PC-3 (cell line): ENCODE measurements at regions not wholly inside any gene's neighbourhood (a gene's known extent, or its start where the extent isn't known, plus 50 kb on each side); places are given as distances from the start of the nearest gene placed in this dataset.

Source experiments
- CTCF ChIP-seq: fragments of 300-600 bp; sonication (generic); conservative IDR thresholded peaks from 2 replicates; pipeline ENCODE4 v1.5.1; 2017; ENCODE audit warnings: antibody characterized with exemption, low read depth, mild to moderate bottlenecking, low read length
- EZH2 ChIP-seq: fragments of 300-600 bp; sonication (generic); IDR thresholded peaks from one replicate; pipeline ENCODE4 v1.6.1; 2017; ENCODE audit warnings: antibody characterized with exemption, mild to moderate bottlenecking, low read length; ENCODE audit not compliant: unreplicated experiment
- EZH2phosphoT487 ChIP-seq: fragments of 300-600 bp; sonication (generic); IDR thresholded peaks from 2 replicates; pipeline ENCODE4 v1.6.1; 2018; ENCODE audit warnings: mild to moderate bottlenecking, antibody characterized with exemption, low read length, borderline replicate concordance

DNA sequence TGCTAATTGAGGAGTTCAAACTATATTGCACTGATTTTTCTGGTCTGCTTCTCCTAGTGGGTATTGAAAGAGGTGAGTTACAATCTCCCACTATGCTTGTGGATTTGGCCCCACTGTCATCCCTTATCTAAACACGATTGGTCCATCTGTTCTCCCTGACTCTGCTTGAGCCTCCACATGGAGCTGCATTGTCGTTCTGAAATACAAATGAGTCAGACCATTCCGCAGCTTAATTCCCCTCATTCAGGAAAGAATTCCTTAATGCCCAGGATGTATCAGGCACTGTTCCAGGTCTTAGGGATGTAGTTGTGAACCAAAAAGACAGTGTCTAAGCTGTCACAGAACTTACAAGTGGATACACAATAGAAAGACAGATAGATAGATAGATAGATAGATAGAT lies 461.9 kb downstream of the QKI start:
- TF ChIP-seq CTCF (no peak), EZH2 (no peak), EZH2phosphoT487 (no peak)
